Effector CD4-positive, alpha-beta T cell (primary cell): ENCODE measurements at regions not wholly inside any gene's neighbourhood (a gene's known extent, or its start where the extent isn't known, plus 50 kb on each side); places are given as distances from the start of the nearest gene placed in this dataset.
"Not testable (repeated sequence)": the region's sequence is repeated elsewhere in the genome, so short reads cannot be mapped to it uniquely, and the experiment has no call there.

Experiments used
- DNase-seq: peaks from one replicate; pipeline ENCODE4 v3.0.0-alpha.2; 2020

DNA sequence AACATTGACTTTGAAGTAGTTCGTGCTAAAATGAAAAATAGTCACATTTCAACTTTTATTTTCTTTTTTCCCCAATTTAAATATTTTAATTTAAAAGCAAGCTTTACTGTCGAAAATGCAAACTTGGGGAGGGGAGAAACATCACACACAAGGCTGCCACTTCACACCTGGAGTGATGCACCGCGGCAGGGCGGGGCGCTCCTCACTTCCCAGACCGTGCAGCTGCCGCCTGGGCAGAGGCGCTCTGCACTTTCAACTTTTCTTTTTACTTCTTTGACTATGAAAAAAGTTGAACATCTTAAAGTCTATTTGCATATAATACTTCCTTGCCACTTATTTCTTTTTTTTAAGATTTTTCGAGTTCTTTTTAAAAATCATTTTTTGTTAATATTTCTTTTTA lies 993.3 kb upstream of the GJE1 start:
- DNase-seq: no peak

DNA sequence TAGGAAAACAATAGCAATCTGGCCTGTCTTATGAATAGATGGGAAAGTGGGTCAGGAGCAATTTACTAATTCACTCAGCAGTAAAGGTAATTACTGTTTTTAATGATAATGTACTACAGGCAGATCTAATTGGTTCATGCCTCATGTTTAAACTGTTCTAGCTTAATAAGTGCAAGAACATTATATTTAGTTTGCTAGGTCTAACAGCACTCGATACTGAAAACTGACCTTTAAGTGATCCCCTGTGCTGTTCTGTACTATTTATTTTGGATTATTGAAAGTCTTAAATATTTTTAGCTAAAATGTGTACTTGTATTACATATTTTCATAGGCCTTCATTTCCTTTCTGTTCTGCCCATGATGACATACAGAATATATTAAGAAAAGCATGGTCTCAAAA lies 998.0 kb upstream of the GJE1 start:
- no peak for DNase-seq

DNA sequence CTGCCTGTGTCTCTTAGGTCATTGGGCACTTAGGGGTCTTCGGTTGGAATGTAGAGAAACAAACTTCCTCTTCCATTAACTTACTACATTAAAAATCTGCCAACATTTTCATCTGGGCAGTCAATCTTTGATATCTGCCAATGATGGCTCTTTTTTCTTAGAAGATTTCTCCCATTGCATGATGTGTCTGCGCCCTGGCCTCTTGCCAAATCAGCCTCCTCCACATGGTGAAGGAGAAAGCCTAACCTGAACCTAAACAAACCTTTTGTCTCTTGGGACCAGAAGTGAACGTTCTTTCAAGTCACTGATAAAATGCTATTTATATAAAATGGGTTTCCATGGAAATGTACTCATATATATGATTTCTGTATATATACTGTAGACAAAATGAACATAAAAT lies 998.9 kb upstream of the GJE1 start:
- DNase-seq: no peak

DNA sequence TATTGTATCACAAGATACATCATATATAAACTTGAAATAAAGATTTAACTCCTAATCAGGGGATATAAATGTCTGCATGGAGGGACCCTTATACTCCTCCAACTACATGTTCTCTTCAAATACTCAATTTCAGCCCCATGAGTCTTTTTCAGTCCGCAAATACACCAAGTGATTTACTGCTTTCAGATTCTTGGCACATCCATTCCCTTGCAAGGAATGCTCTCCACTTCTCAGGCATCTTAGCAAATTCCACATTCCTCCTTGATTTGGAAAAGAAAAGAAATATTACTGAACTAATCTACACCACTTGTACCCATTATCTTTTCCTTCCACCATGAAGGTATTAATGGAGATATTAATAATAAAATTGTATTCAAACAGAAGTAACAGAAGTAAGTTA lies 999.4 kb upstream of the GJE1 start:
- DNase-seq: no peak

DNA sequence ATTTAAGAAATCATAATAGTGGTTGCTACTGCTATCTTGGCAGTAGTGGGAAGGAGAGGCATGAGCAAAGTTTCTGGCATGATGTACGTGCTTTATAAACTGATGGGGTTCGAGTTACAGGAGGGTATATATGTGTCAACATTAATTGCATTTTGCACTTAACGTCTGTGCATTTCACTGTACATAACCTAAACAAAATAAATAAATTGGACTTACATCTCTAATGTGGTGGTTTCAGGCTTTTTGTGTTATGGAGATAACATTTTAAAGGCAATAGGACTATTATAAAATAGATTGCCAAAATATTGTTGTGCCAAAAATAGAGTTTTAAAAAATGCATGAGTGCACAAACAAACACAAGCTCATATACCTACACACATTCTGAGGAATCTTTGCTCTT lies 1001.1 kb upstream of the GJE1 start:
- no peak for DNase-seq

DNA sequence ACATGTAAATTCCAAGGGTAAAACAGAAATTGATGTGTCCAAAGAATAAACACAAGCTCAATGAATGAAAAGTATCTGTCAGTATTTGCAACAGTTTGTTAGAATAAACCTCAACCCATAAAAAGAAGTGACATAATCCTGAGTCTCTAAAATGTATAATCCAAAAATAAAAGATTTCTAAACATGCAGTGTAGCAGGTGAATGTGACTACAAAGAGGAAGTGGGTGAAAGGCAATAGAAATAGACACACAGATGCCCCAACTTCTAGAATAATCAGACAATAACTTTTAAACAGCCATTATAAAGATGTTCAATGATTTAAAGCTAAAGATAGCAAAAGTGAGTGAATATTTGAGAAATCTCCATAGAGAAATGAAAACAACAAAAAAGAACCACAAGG lies 1009.2 kb upstream of the GJE1 start:
- no peak for DNase-seq

DNA sequence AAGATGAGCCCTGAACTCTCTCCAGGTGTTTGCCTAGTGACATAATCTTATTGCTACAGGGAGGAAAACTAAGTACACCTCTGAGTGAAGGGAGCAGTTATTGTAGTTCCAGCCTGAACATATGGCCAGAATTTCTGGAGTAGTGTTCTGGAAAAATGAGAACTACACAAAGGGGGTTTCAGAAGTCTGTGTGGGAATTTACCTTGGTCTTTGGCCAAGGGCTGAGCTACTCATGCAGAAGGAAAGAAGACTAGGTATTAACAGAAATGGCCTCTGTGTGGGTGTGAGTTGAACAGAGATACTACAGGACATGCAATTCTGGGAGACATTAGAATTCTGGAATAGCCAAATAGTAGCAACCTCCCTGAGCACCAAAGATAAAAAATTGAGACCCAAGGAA lies 1009.7 kb upstream of the GJE1 start:
- DNase-seq: no peak

DNA sequence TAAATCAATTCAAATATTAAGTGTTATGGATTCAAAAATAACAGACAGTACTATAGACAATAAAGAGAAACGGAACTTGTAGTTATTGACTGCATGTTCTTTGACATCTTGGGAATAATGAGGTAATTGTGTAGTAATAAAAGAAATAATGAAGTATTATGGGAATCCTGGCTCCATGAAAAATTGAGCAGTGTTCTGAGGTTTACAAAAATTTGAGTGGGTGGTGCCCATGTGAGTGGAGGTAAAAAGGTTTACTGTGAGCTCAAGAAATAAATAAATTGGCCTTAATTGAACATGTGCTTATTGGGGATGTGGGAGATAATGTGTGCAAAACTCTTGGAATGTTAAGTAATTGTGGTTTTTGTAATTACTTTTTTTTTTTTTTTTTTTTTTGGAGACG lies 1013.7 kb upstream of the GJE1 start:
- DNase-seq: no peak

DNA sequence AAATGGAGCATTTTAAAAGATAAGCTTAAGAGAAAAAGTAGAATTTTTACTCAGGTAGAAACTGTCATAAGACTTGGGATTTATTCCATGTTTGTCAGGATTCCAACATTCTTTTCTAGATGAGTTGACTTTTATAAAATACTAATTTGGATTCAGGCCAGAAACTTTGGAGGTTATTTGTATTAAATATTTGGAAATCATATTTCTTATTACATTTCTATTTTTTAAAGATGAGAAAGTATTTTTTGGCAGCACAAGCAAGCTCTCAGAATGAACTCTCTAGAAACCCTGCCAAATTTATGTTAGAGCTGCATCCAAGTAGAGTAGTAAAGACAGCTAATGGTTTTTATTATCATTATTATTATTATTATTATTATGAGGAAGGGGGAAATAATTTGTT lies 1014.9 kb upstream of the GJE1 start:
- DNase-seq: no peak

DNA sequence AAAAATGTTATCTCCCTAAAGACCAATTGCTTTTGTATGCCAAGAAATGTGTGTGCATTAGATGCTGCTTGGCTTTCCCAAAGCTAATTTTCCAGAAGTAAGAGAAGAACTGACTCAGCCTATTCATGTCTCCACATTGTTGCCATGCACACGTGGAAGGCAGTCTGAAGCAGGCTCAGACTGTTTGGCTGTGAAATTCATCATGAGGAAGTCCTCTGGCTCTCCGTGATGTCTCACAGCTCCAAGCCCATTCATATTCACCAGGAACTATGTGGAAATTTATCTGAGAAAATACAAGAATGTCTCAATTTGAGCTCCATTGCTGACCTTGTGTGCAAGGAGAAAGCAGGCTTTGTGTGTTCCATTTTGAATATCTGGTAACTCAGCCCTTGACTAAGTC lies 1022.2 kb upstream of the GJE1 start:
- no peak for DNase-seq

DNA sequence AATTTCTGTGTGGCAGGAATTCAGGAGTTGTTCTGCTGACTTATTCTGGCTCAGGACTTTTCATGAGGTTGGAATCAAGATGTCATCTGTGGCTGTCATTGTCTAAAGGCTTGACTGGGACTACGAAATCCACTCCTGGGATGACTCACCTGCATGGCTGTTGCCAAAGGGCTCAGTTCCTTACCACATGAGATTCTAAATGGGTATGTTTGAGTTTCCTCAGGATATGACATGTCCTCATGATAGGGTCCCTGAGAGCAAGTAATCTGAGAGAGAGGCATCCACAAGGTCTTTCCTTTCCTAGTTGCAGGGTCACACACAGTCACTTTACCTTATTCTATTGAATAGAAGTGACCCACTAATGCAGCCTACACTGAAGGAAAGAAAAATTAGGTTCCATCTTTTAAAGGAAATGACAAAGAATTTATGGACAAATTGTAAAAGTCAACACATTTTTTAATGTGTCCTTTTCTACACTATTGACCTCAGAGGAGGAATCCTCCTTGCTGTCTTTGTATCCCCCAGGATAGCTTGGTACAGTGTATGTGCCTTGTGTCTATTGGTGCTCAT lies 1025.0 kb upstream of the GJE1 start:
- no peak for DNase-seq

DNA sequence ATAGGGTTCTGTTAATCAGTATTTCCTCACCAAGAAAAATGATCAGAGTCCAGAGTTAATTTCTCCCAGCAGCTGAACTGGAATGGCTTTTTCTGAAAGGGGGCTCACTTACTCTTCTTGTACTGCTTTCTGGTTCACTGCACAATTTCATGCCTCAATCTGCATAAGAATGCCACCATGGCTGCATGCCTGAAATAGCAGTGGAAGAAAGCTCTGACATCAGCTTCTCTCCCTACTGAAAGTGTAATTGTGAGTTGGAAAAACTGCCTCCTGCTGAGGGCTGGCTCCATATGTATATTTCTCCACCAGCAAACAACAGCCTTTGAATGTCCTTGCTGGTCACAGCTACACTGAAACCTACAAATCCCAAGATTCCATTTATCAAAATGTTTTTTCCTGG lies 1027.2 kb upstream of the GJE1 start:
- DNase-seq: no peak

DNA sequence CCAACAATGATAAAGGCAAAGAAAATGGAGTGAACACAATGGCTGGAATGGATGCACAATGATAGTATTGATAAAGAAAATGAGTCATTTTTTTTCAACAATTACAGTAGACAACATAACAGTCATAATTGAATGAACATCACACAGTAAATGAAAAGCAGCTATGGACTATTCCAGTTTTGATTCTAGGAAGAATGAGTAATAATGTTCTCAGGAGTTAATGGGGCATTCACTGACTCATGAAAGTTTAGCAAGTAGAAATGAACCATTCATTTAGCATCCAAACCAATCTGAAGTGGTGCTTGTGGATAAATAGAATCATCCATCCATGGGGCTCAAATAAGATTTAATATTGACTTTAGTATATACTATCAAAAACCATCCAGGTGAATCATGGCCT lies 1029.5 kb upstream of the GJE1 start:
- no peak for DNase-seq

DNA sequence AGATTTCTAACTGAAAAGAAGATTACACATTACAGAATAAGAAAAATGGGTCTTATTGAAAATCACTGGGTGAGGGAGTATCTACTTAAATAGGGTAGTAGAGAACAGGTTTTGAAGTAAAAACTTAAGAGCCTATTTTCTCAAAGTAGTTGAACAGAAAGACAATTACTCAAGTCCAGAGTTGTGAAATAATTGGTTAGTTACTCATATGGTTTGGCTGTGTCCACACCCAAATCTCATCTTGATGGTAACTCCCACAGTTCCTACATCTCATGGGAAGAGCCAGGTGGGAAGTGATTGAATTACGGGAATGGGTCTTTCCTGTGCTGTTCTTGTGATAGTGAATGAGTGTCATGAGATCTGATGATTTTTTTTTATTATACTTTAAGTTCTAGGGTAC lies 1035.3 kb upstream of the GJE1 start:
- no peak for DNase-seq

DNA sequence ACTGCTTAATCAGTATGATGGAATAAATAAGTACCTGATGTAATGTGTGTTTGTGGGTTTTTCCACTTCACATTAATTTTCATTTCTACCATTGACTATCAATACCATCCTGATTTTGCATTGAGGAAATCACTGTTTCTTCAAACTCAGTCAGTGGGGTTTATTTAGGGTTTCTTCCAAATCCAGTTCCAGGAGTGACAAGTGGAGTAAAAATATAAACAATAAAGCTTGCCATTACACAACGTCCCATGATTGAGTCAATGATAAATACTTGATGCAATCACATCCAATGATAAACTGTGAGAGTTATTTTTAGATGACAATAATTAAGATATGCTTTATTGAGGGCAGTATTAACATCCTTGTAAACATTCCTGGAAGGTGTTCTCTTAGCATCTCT lies 1037.4 kb upstream of the GJE1 start:
- DNase-seq: no peak

DNA sequence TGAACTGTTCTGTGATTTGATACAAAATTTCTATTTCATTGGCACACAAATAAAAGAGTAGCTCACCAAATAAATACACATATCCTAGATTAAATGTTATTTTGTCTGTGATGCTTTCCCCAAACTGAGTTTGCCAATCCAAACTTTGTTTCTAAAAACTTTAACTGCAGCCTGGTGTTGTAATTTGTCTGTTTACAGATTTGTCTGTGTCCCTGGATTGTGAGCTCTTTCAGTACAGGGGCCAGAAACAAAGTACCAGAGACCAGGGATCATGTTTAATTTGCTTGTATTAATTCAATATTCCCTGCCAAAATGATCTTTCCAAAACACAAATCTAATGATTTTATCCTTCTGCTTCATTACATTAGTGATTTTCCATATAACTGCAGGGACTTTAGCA lies 1044.6 kb upstream of the GJE1 start:
- no peak for DNase-seq

DNA sequence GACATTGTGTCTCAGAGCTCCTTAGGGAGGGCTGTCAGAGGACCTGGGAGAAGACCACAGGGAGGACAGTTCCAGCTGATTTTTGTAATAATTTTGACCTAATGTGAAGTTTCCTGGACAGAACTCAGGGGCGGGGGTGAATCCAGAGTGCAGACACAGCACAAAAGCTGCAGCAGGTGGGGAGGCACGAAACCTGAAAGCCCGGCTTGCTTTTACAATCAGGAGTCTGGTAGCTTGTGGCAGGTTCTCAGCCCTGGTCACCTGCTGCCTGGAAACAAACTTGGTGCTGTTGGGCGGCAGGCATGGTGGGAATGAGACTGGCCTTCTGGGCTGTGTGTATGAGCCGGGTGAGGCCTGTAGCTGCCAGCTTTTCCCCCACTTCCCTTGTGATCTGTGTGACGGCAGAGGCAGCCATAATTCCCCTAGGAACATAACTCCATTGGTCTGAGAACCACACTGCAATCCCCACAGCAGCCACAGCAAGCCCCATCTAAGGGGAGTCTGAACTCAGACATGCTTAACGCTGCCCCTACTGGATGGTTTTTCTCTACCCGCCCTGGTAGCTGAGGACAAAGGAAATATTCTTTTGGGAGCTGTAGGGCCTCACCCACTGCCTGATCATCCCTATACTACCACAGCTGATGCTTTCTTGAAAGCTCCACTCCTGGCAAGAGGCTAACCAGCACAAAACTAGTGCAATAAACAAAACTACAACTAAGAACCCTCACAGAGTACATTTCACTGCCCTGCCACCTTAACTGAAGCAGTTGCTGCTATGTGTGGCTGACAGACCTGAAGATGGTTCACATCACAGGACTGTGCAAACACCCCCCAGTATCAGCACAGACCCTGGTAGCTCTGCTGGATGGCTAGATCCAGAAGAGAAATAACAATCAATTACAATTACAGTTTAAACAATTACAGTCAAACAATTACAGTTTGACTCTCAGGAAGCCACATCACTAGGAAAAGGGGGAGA lies 1055.1 kb upstream of the GJE1 start:
- no peak for DNase-seq

DNA sequence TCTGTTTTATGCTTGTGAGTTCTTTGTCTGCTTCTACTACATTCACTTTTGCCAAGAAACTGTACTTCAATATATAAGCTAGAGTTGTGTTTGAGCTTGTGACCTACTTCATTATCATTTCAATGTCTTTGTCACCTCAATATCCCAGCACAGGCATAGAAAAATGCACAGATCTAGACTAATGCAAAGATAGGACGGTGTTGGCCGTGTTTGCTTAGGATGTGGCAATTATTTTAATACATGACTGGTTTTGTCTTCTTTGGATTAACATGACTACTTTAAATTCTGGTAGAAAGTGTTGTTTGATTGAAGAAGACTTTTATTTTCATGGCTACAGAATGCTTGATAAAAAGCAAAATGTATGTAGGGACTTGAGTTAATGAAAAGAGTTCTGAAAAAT lies 1075.0 kb upstream of the GJE1 start:
- DNase-seq: no peak

DNA sequence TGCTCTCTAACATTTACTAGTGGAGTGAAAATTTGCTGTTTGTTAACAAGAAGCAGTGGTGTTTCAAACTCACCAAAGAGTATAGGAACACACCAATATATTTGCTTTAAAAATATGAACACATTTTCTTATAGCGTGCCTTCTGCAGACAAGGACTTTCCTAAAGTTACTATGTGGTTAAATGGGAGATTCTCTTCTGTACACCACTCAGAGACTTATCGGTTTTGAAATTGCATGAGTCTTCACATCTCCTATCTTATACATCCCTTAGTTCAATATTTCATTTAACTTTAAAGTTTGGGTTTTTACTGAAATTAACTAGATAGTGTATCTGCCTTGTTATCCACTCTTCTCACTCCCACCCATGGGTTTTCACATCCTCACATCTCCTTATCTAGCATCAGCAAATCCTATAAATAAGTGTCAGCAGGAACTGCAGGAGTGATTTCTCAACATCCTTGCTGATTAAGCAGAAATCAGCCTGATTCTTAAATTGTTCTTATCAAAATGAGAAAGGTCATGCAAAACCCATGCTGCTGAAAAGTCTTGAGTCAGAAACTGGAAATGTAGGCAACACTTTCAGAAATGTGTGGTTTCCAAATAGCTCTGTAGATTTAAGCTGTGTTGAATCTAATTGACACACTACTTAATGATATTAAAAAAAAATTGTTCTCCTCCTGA lies 1075.6 kb upstream of the GJE1 start:
- DNase-seq: no peak

DNA sequence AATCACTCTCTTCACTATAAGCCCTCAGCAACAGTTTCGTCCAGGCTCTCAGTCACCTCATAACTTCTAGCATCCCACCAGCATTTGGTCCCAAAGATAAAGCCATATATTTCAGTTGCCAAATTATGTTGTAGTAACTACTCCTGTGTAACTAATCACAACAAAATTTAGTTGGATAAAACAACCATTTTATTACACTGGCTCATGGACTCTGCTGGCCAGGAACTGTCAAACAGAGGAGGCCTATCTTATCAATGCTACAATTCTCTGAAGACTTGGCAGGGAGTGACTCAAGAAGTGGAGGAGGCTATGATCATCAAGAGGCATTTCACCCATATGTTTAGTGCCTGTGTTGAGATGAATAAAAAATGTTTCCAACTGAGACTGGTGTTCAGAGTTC lies 1082.3 kb upstream of the GJE1 start:
- no peak for DNase-seq

DNA sequence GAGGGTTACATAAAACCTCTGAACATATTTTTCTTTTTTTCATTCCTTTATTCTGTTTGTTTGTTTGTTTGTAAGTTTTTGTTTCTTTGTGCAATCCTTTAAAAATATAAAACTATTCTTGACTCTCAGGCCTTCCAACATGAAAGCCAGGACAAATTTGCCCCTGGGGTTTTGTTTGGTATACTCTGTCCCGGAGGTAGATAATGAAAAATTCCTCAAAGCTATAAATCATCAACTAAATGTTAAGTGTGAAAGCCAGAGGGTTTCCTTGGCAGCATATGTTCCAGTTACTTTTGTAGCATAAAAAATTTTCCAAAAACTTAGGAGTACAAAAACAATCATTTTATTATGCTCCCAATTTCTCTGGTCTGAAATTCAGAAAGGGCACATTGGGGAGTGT lies 1084.3 kb upstream of the GJE1 start:
- no peak for DNase-seq

DNA sequence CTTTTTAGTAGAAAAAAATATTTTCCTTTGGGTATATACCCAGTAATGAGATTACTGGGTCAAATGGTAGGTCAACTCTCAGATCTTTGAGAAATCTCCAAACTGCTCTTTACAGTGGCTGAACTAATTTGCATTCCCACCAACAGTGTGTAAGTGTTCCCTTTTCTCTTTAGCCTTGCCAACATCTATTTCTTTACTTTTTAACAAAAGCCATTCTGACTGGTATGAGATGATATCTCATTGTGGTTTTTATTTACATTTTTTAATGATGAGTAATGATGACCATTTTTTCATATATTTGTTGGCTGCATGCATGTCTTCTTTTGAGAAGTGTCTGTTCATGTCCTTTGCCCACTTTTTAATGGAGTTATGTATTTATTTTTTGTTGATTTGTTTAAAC lies 1086.2 kb upstream of the GJE1 start:
- DNase-seq: not testable (repeated sequence)

DNA sequence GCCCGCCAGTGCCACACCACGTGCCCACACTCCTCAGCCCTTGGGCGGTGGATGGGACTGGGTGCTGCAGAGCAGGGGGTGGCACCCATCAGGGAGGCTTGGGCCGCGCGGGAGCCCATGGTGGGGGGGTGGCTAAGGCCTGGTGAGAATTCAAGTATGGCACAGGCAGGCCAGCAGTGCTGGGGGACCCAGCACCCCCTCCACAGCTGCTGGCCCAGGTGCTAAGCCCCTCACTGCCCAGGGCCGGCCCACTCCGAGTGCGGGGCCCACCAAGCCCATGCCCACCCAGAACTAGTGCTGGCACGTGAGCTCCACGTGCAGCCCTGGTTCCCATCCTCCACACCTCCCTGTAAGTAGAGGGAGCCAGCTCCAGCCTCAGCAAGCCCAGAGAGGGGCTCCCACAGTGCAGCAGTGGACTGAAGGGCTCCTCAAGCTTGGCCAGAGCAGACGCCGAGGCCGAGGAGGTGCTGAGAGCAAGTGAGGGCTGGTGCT lies 1091.1 kb upstream of the GJE1 start:
- no peak for DNase-seq
